Astrocyte (in vitro differentiated cells and primary cell): ENCODE measurements at regions not wholly inside any gene's neighbourhood (a gene's known extent, or its start where the extent isn't known, plus 50 kb on each side); places are given as distances from the start of the nearest gene placed in this dataset.

Experiments
- CTCF ChIP-seq: IDR thresholded peaks from 2 replicates; pipeline ENCODE4 v1.5.1; 2011; ENCODE audit warnings: low read depth, mild to moderate bottlenecking, inconsistent platforms, low read length, moderate library complexity; ENCODE audit not compliant: insufficient read depth
- EZH2 ChIP-seq: IDR thresholded peaks from 2 replicates; pipeline ENCODE4 v1.6.1; 2012; ENCODE audit warnings: mild to moderate bottlenecking, low read length, inconsistent platforms; ENCODE audit not compliant: insufficient read depth

DNA sequence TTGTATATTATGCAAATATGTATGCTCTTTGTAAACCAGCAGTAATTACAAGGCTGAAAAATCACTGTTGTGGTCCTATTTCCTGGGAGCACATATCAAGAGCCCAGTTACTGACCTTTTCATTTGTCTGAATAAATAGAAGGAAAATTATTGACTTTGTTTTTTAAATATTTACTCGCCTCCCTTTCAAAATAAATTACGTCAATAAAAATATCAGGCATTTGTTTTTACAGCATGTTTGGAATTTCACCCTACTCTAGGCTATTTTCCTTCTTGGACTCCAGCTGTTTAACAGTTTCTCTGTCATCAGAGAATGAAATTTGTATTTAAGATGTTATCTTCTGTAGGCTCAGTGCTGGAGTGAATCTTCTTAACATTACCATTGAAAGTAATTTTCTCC is 59.9 kb upstream of the LRATD1 start:
- TF ChIP-seq CTCF = no peak
- no peak for TF ChIP-seq EZH2
